Ovary (tissue), 3 donors: ENCODE measurements at regions not wholly inside any gene's neighbourhood (a gene's known extent, or its start where the extent isn't known, plus 50 kb on each side); places are given as distances from the start of the nearest gene placed in this dataset.

Source experiments
- POLR2A ChIP-seq: fragments of 450-650 bp; IDR thresholded peaks from one replicate; pipeline ENCODE4 v1.6.1; 2017; ENCODE audit warnings: antibody characterized with exemption, mild to moderate bottlenecking, moderate library complexity
- TF ChIP-seq, protein P1 (sequence below), 3 donors: fragments of 450-650 bp in 2 of 3; fragments of 200-600 bp in 1 of 3; IDR thresholded peaks; one replicate each; pipeline versions ENCODE4 v1.5.1 to v1.8.0; 2016 to 2022; ENCODE audit warnings: antibody characterized with exemption in 3 of 3, mild to moderate bottlenecking in 1 of 3
- donor health status: DM: no; HTN: no; CAD: no.

DNA sequence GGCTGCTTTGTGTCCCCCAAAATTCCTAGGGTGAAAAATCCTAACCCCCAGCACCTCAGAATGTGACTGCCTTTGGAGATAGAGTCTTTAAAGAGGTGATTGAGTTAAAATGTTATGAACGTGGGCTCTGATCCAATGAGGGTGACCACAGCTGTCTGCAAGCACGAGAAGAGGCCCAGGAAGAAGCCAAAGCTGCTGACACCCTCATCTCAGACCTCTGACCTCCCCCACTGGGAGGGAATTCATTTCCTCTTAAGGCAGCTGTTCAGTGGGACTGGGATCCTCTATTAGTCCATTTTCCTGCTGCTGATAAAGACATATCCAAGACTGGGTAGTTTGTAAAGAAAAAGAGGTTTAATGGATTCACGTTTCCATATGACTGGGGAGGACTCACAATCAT, 544.4 kb downstream of the DCDC2C start:
- no peak for TF ChIP-seq POLR2A
- TF ChIP-seq, protein P1, sequence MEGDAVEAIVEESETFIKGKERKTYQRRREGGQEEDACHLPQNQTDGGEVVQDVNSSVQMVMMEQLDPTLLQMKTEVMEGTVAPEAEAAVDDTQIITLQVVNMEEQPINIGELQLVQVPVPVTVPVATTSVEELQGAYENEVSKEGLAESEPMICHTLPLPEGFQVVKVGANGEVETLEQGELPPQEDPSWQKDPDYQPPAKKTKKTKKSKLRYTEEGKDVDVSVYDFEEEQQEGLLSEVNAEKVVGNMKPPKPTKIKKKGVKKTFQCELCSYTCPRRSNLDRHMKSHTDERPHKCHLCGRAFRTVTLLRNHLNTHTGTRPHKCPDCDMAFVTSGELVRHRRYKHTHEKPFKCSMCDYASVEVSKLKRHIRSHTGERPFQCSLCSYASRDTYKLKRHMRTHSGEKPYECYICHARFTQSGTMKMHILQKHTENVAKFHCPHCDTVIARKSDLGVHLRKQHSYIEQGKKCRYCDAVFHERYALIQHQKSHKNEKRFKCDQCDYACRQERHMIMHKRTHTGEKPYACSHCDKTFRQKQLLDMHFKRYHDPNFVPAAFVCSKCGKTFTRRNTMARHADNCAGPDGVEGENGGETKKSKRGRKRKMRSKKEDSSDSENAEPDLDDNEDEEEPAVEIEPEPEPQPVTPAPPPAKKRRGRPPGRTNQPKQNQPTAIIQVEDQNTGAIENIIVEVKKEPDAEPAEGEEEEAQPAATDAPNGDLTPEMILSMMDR (IDR thresholded peaks at IDR 0.05): no peak
